ENCODE measurements at regions not wholly inside any gene's neighbourhood (a gene's known extent, or its start where the extent isn't known, plus 50 kb on each side); places are given as distances from the start of the nearest gene placed in this dataset.

DNA sequence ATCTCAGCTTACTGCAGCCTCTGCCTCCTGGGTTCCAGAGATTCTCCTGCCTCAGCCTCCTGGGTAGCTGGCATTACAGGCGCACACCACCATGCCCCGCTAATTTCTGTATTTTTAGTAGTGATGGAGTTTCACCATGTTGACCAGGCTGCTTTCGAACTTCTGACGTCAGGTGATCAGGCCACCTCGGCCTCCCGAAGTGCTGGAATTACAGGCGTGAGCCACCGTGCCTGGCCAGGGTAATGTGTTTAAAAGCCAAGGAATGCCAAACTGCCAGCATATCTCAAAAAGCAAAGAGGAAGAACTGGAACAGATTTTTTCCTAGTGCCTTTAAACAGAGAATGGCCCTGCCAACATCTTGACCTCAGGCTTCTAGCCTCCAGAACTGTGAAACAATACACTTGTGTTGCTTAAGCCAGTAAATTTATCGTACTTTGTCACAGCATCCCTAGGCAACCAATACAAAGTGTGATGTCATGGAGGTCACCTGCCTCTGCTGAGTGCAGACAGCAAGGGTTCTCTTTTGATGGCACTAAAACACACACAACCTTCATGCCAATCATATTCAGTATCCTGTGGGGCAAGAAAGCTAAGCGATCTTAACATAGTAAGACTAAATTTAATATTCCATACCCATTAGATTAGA, 858.3 kb upstream of the TMPRSS15 start:
- no peak for DNase-seq

DNA sequence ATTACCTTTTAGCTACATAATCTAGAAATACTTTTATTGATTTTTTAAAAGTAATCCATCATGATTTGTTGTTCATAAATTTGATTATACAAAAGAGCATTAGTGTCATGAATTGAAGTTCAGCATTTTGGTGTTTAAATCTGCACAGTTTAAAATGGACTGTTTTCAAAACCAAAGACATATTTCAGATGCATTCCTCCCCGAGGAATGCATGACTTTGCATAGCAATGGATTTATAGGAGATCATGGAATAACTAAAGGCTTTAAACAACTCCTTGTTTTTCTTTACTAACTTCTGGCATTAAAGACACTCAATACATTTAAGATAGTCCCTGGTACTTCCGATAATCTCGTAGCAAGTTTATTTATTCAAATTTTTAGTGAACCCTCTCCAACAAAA, 863.1 kb upstream of the TMPRSS15 start:
- DNase-seq: no peak

DNA sequence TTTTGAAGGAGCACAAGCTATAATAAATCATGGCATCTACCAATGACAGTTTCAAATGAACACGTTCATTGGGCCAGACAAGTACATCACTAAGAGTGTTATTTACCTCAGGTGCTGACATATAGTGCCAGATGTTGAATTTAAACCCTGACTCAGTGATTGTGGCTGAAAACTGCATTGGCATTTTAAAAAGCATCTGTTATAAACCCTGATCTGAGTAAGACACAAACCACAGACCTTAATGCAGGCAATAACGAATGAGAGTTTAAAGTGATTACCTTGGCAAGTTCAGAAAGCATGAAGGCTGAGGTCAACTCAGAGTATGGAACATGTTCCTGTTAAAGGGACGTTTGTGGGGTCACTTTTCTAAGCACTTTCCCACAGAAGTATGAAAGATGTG, 865.1 kb upstream of the TMPRSS15 start:
- no peak for DNase-seq

DNA sequence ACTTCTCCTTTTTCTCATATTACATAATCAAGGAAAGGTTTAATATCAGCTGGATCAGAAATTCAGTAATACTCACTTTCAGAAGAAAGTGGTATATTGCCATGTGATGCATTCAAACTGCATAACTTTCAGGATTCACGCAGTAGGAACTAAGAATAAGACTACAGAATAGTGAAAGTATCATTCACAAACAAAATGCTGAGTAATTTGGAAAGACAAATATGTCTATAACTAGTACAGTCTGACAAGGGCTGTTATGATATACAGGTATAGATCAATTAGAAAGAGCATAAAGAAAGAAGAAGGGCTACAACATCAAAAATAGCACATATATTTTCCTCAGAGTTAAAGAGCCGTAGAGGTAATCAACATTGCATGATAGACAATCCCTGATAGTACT, 871.5 kb upstream of the TMPRSS15 start:
- DNase-seq: no peak

DNA sequence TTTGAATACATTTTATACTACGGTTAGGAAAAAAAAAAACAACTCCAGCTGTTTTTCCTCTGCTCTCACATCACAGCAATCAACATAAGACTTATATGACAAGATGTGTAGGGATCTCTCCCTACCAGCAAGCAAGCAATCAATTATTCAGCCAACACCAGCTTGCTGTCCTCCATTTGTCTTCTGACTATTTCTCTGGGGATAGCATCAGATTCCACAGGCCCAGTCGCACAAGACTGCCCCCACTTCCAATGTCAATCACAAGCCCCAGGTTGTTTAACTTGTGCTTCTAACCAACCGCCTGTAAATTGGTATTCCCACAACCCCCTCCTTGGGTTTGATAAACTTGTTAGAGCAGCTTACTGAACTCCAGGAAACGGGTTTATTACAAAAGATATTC, 873.1 kb upstream of the TMPRSS15 start:
- DNase-seq: no peak

DNA sequence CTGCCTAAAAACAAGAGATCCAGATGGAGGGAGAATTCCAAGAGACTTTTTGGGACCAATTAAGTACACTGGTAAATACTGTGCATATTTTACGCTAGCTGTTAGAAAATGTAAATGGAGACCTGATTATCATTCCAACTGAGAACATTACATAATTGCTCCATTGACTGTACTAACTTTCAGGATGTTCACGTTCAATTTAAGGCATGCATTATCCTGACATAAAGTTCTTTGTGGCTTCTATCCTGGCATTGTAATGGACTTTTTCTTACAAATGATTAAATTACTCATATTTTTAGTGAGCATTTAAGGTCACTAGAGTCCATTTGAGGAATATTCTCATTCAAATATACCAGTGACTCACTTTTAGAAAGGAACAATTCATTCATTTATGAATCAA, 883.3 kb upstream of the TMPRSS15 start:
- no peak for DNase-seq

DNA sequence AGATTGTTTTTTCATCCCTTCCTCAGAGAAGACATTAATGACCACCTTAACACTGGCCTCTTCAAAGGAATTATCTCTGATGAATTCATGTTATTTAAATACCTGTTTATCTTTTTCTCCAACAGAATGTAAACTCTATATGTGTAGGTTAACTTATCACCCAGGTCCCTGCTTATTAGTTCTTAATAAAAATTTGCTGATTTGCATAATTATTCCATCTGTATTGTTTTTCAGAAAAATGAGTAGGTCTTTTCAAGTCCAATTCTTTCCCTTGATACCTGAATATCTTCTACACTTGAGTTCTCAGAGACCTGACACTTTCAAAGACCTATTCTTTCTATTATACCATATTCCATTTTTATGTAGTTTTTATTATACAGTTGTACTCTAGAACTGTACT, 886.7 kb upstream of the TMPRSS15 start:
- no peak for DNase-seq

DNA sequence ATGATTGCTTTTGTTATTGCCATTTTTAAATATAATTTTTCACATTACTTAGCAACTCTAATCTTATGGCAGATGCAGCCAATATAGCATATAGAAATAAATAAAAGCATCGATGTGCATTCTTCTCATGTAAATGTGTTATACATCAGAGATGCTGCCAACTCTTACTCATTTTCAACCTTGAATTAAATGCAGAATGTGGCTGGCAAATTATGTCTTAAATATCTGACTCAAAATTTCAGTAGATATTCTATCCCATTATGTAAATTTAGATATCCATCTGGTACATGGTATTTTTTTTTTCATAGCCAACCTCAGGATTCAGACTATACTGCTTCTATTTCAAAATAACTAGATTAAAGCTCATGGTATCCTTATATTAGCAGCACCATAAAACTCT, 916.7 kb upstream of the TMPRSS15 start:
- DNase-seq: no peak

DNA sequence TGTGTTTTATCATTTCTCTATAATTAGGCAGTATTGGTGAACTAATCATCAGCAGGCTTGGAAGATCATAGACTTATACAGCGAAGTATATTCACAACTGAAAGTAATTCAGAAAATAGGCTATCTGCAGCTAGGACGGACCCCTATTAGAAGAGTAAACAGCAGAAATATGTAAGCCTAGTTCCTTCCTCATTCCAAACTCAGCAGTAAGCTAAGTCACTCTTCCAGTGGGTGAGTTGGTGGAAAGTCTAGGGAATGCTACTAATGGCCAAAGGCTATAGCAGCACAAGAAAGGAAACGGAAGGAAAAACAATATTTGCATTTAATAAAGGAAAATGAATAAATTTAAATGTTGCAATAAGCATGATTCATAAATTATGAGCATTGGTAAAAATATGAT, 918.1 kb upstream of the TMPRSS15 start:
- DNase-seq: no peak

DNA sequence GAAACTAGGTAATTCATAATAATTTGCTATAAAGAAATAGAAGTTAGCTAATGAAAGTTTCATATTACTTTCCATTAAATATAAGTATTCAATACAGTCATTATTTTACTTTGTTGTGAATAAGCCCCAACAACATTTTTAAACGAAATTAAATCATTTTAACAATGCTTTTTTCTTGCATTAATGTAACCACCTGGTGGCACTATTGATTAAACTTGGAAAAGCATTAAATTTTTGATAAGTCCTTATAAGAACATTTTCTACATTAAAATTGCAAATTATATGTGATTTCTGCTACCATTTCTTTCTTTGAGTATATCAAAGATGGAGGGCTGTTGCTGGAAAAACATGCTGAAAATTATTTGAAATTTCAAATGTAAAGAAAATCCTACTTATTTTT, 918.8 kb upstream of the TMPRSS15 start:
- DNase-seq: no peak

DNA sequence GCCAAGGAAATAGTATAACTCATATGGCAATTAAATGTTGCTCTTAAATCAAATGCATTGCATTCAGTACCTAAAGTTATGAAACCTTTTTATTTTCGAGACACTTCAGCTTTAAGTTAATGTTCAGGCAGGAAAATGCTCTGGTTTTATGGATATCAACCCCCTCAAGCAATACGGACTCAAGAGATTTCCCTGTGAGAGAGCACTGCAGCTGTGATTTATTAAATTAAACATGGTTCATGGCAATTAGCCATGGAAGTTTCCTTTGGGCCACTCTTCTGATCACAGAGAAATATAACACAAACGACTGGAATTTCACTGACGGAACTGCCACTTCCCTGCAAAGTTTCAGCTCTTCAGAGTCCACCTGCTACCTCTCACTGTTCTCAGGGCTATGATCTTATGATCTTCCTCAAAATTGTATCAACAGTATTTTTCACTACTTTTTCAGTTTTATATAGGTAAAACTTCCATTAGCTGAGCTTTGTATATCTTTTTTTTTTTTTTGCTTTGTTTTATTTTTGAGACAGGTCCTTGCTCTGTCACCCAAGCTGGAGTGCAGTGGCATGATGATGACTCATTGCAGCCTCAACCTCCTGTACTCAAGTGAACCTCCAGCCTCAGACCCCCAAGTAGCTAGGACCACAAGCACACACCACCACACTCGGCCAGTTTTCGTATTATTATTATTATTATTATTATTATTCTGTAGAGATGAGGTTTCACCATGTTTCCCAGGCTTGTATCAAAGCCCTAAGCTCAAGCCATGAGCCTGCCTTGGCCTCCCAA, 923.1 kb upstream of the TMPRSS15 start:
- DNase-seq: no peak

DNA sequence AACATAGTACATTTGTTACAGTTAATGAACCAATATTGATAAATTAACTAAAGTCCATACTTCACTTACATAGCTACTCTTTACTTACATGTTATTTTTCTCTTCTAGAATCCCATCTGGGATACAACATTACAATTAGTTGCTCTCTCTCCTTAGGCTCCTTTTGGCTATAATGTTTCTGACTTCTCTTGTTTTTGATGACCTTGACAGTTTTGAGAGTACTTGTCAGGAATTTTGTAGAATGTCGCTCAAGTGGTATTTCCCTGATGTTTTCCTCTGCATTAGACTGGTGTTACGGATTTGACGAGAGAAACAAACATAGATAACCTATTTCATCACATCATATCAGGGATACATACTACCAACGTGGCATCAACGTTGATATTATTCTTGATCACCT, 925.4 kb upstream of the TMPRSS15 start:
- DNase-seq: no peak

DNA sequence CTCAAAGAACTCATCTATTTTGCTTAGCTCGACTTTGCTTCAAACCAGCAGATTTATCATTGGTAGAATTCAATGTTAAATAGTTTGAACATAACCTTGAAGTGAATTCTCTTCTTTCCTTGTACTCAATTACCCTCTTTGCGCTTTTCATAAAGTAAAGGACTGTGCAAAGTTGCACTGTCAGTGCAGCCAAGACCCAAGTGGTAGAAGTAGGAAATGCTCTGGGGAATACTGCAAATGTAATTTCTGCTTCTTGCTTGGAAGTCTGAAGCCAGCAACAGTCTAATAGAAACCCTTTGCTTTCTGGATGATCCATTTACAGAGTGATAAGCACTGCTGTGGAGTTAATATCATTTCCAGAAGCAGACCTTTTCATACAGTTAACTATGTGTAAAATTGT, 936.7 kb upstream of the TMPRSS15 start:
- DNase-seq: no peak

DNA sequence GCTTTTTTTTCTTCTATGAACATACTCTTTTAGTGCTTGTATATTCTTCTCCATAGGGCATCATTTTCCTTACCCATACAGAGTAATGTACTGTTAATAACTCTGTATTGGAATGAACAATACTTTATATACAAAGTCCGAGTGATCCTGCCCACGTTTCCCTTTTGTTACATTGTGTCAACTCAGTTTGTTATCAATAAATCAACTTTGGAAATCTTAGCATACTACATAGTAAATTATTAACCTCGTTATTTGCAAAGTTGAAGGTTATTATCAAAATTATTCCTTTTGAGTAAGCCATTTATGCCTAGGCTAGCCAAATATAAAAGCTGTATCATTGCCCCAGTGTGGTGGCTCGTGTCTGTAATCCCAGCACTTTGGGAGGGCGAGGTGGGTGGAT, 937.4 kb upstream of the TMPRSS15 start:
- DNase-seq: no peak

DNA sequence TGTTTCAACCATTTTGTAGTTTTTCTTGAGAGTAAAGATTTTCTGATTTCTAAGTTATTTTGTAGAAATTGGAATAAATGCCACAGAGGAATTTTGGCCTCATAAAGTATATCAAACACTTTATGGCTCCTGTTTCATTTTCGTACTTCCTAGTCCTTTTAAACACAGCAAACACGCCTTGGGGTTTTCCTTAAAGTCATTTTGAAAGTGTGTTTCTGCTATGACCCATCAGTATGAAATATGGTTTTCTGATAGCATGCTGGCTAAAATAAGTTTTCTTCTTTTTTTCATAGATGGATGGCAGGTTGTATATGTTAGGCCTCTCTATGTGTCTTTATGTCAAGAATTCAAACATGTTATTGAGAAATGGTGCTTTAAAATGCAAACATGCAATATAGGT, 940.1 kb upstream of the TMPRSS15 start:
- no peak for DNase-seq

DNA sequence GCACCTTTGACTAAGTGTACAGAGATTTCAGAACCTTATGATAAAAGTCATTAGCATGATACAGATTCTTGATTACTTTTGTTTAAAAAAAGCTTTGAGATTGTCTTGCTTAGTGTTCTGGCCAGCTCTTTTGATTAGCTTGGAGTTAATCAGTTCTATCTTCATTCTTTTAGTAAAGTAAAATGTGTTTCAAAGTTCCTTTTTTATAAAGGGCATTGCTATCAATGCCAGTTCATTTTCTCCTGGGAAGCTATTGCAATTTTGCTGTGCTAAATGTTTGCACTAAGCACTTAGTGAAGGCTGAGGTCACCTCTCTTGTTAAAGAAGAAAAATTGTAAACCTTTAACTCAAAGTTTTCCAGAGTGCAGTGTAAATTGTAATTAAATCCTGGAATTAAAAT, 946.7 kb upstream of the TMPRSS15 start:
- no peak for DNase-seq

DNA sequence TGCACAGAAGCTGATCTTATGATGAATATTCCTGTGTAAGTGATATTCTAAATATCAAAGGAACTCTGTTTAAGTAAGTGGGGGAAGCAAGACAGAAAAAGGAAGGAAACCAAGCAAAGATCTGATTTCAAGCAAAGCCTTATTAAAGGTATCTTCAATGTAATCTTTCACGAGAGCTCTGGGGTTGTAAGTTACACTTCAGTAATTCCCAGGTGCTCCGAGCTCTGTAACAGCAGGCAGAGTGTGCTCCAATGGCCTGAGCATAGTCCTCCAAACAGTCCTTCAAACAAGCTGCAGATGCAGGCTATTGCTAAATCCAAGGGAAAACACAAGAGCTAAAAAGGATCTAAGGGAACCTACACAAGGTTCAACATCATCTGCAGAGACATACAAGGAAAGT, 949.7 kb upstream of the TMPRSS15 start:
- DNase-seq: no peak

DNA sequence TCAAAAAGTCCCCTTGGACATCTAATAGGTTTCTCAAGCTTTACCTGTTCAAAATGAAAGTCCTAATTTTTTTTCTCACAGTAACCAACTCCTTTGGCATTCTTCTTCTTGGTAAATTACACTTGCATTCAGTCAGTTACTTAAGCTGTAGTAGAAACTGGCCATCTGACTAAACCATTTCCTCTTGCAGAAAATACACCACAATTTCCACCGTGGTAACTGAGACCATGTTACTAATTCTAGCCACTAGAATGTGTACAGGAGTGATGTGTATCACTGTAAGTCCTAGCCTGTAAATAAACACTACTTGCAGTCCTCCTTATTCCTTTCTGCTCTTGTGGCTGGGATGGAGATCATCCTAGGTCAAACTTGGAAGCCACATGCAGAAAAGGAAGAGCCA, 965.4 kb upstream of the TMPRSS15 start:
- no peak for DNase-seq

DNA sequence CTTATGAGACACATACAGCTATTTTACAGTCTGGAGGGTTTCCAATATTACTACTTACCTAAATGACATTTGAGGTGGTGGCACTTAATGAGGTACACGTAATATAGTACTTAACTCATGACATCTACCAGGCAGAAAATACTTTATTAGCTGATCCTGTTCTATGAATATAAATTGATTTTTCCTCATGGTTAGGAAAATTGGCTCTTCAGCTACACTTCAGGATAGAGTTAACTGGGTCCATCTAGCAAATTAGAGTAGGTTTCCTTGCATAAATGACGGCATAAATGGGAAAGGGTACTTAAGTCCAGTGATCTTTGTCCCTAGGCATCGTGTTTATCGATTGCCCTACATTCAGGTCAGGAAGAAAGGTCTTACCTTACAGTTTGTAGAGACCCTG, 988.8 kb upstream of the TMPRSS15 start:
- DNase-seq: no peak

DNA sequence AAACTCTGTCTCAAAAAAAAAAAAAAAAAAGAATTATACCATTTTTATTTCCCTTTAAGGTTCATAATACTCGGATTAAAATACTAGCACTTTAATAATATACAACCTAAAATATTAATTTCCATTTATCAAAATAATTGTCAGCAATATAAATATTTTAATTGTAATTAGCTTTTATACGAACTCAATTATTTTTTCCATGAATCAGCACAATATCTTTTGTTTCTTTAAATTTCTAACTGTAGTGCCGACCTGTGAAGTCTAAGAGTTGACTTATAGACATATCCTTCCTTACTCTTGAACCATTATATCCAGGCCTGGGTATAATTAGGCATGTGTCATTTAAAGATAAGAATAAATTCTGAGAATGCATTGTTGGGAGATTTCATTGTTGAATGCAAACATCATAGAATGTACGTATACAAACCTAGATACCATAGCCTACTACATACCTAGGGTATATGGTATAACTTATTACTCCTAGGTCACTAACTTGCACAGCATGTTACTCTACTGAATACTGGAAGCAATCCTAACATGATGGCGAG, 996.7 kb upstream of the TMPRSS15 start:
- DNase-seq: no peak

DNA sequence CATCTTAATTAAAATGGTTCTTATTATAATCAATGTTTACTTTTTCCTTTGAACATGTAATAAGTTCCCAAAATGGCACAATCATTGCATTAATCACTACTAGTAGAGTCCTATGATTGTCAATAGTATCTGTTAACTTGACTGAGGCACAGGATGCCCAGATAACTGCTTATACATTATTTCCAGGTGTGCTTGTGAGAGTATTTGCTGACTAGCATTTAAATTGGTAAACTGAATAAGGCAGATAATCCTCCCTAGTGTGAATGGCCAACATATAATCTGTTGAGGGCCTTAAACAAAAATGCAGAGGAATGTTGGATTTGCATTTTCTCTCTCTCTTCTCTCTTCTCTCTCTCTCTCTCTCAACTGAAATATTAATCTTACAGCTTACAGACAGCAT, 999.3 kb upstream of the TMPRSS15 start:
- DNase-seq: no peak

DNA sequence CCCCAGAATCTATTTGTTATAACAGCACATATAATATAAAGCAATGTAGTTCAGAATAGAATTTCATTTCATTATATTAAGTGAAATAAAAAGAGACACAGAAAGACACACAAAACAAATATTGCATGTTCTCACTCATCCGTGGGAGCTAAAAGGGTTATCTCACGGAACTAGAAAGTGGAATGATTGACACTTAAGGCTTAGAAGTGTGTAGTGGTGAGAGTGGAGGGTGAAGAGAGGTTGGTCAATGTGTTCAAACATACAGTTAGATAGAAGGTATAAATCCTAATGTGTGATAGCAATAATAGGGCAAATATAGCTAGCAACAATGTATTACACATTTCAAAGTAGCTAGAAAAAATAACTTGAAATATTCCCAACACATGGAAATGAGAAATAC, 1001.7 kb upstream of the TMPRSS15 start:
- DNase-seq: no peak

DNA sequence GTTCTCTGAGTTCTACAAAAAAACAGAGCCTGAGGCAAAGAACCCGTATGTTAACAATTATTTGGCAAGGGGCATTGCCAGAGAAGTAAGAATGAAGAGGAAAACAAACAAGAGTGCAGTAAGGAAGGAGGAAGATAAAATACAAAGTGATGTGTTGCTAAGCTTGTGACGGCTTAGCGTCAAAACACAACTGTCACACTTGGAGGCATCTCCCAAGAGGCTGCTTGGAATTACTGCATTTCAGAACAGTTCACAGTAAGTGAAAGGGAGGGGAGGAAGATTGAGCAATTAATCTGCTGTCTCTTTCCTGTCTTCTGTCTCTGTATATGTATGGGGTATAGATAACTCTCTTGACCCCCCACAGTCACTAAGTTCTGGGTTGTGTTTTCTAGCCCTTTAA, 1017.0 kb upstream of the TMPRSS15 start:
- DNase-seq: no peak

DNA sequence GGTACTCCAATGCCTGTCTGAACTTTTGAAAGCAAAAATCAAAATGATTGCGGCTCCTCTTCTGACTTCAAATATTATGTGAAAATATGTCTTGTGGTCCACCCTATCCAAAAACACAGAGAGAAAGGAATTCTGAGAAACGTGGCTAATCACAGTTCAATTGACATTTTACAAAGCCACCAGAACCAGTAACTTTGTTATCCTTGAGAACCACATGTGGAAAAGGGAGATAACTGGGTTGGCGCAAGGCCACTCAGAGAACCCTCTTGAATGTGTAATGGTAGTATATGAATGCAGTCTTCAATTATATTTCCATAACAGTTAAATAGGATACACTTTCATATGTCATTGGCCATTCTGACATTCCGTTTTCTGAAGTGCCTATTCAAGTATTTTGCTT, 1030.0 kb upstream of the TMPRSS15 start:
- DNase-seq: no peak

All from bone marrow (tissue), 2 donors.